Fibroblast of the aortic adventitia (primary cell): ENCODE measurements at regions not wholly inside any gene's neighbourhood (a gene's known extent, or its start where the extent isn't known, plus 50 kb on each side); places are given as distances from the start of the nearest gene placed in this dataset.

Experiments
- DNase-seq: peaks from one replicate; pipeline ENCODE4 v3.0.0-alpha.2; 2010; ENCODE audit warnings: low read depth
- H3K4me3 ChIP-seq: 2 replicates; pipeline ENCODE4 v1.5.1; 2011; ENCODE audit warnings: low read depth, mild to moderate bottlenecking, control low read depth, low read length, moderate library complexity
- CTCF ChIP-seq: IDR thresholded peaks from 2 replicates; pipeline ENCODE4 v1.5.1; 2011; ENCODE audit warnings: mild to moderate bottlenecking, low read length, control low read depth, inconsistent platforms; ENCODE audit not compliant: insufficient read depth

- H3K4me3 ChIP-seq, result no peak overlapping the region
- no peak for DNase-seq
- no peak for TF ChIP-seq CTCF
These were observed 100.1 kb upstream of the GCFC2 start for GRCh38 chr2:75810611-75811330.

- TF ChIP-seq CTCF, result no peak
- H3K4me3 ChIP-seq, result no peak overlapping the region
- DNase-seq, result no peak
These were observed 98.2 kb upstream of the GCFC2 start for GRCh38 chr2:75808793-75809535.

- H3K4me3 ChIP-seq, result no peak overlapping the region
- DNase-seq, result no peak
- no peak for TF ChIP-seq CTCF
These were observed 97.3 kb upstream of the GCFC2 start for GRCh38 chr2:75807992-75808391.

- TF ChIP-seq CTCF, result no peak
- no peak overlapping the region for H3K4me3 ChIP-seq
- DNase-seq, result no peak
These were observed 90.7 kb upstream of the GCFC2 start for GRCh38 chr2:75801234-75801982.

GRCh38 chr2:75800456-75800855 lies 89.7 kb upstream of the GCFC2 start:
- no peak for TF ChIP-seq CTCF
- H3K4me3 ChIP-seq, result no peak overlapping the region
- no peak for DNase-seq

GRCh38 chr2:75799859-75800258 lies 89.1 kb upstream of the GCFC2 start:
- DNase-seq, result no peak
- H3K4me3 ChIP-seq, result no peak overlapping the region
- no peak for TF ChIP-seq CTCF
